OCI-LY7 (cell line): ENCODE measurements at regions not wholly inside any gene's neighbourhood (a gene's known extent, or its start where the extent isn't known, plus 50 kb on each side); places are given as distances from the start of the nearest gene placed in this dataset.

Experiments used
- EZH2phosphoT487 ChIP-seq: fragments of 200-600 bp; sonication (generic); IDR thresholded peaks from 2 replicates; pipeline ENCODE4 v1.6.1; 2018; ENCODE audit warnings: low read depth, borderline replicate concordance, mild to moderate bottlenecking, mixed run types, antibody characterized with exemption, low read length, moderate library complexity, mixed read lengths
- TF ChIP-seq, protein P1 (sequence below): fragments of 200-600 bp; sonication (generic); conservative IDR thresholded peaks from 2 replicates; pipeline ENCODE4 v1.5.1; 2014; ENCODE audit warnings: mild to moderate bottlenecking, antibody characterized with exemption, low read length, moderate library complexity, mixed read lengths

- TF ChIP-seq, protein P1, sequence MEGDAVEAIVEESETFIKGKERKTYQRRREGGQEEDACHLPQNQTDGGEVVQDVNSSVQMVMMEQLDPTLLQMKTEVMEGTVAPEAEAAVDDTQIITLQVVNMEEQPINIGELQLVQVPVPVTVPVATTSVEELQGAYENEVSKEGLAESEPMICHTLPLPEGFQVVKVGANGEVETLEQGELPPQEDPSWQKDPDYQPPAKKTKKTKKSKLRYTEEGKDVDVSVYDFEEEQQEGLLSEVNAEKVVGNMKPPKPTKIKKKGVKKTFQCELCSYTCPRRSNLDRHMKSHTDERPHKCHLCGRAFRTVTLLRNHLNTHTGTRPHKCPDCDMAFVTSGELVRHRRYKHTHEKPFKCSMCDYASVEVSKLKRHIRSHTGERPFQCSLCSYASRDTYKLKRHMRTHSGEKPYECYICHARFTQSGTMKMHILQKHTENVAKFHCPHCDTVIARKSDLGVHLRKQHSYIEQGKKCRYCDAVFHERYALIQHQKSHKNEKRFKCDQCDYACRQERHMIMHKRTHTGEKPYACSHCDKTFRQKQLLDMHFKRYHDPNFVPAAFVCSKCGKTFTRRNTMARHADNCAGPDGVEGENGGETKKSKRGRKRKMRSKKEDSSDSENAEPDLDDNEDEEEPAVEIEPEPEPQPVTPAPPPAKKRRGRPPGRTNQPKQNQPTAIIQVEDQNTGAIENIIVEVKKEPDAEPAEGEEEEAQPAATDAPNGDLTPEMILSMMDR, result no peak
- TF ChIP-seq EZH2phosphoT487, result no peak
Measured at GRCh38 chr19:28201462-28201943, 1011.4 kb downstream of the UQCRFS1 start.
